OCI-LY7 (cell line): ENCODE measurements at regions not wholly inside any gene's neighbourhood (a gene's known extent, or its start where the extent isn't known, plus 50 kb on each side); places are given as distances from the start of the nearest gene placed in this dataset.
"Not testable (repeated sequence)": the region's sequence is repeated elsewhere in the genome, so short reads cannot be mapped to it uniquely, and the experiment has no call there.

Source experiments
- EZH2phosphoT487 ChIP-seq: fragments of 200-600 bp; sonication (generic); IDR thresholded peaks from 2 replicates; pipeline ENCODE4 v1.6.1; 2018; ENCODE audit warnings: low read depth, borderline replicate concordance, mild to moderate bottlenecking, mixed run types, antibody characterized with exemption, low read length, moderate library complexity, mixed read lengths
- TF ChIP-seq, protein P1 (sequence below): fragments of 200-600 bp; sonication (generic); conservative IDR thresholded peaks from 2 replicates; pipeline ENCODE4 v1.5.1; 2014; ENCODE audit warnings: mild to moderate bottlenecking, antibody characterized with exemption, low read length, moderate library complexity, mixed read lengths

DNA sequence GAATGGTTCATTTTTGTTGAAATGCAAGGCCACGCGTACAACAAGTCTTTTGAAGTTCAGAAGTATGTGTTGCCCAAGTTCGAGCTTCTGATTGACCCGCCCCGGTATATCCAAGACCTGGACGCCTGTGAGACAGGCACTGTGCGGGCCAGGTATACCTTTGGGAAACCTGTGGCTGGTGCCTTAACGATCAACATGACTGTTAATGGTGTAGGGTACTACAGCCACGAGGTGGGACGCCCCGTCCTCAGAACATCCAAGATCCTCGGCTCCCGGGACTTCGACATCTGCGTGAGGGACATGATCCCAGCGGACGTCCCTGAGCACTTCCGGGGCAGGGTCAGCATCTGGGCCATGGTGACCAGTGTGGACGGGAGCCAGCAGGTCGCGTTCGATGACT lies 1246.9 kb upstream of the PHF14 start:
- TF ChIP-seq, protein P1, sequence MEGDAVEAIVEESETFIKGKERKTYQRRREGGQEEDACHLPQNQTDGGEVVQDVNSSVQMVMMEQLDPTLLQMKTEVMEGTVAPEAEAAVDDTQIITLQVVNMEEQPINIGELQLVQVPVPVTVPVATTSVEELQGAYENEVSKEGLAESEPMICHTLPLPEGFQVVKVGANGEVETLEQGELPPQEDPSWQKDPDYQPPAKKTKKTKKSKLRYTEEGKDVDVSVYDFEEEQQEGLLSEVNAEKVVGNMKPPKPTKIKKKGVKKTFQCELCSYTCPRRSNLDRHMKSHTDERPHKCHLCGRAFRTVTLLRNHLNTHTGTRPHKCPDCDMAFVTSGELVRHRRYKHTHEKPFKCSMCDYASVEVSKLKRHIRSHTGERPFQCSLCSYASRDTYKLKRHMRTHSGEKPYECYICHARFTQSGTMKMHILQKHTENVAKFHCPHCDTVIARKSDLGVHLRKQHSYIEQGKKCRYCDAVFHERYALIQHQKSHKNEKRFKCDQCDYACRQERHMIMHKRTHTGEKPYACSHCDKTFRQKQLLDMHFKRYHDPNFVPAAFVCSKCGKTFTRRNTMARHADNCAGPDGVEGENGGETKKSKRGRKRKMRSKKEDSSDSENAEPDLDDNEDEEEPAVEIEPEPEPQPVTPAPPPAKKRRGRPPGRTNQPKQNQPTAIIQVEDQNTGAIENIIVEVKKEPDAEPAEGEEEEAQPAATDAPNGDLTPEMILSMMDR: not testable (repeated sequence)
- TF ChIP-seq EZH2phosphoT487: not testable (repeated sequence)
